ENCODE measurements at regions not wholly inside any gene's neighbourhood (a gene's known extent, or its start where the extent isn't known, plus 50 kb on each side); places are given as distances from the start of the nearest gene placed in this dataset.

DNA sequence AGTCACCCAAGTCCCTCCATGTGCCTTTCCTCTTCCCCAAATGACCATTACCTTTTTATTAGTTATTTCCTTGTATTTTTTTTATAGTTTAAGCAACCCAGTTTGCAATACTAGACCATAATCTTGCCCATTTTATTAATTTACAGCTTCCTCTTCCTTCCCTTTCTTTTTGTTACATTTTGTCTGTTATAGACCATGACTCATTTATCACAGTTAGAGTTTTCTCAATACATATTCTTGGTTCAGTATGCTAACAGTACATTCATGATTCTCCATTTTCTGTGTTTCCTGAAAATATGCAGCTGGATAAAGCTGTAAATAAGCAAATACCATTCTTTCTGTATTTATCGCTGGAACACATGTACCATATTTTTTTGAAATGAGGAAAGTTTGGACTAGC is 376.7 kb upstream of the RAG2 start:
- H3K36me3 ChIP-seq (replicated peaks in 1 of 2; ENCODE audit: control insufficient read depth in 1 of 2, insufficient read depth in 2 of 2, low read length in 2 of 2): no peaks in the 10 kb centered on the region
- DNase-seq (ENCODE audit: low spot score) (no peak), FAIRE-seq (no peak), ATAC-seq (no peak)
- no peak overlapping the region for H3K9ac ChIP-seq (ENCODE audit: insufficient read depth, low read depth, low read length)
- intact Hi-C loops (cut with micrococcal nuclease; ENCODE audit: unreplicated experiment) (no loop called here), in situ Hi-C loops (cut with HindIII; ENCODE audit: extremely low pct_ligation_motif_present, low pct_unique_long_range_greater_than_20kb) (no loop called here)
- H3K27me3 ChIP-seq (ENCODE audit: control insufficient read depth in 1 of 2, insufficient read depth in 2 of 2, low read length in 2 of 2): no peaks in the 10 kb centered on the region
- peaks cover 33% of the 10 kb centered on the region for H3K9me3 ChIP-seq (ENCODE audit: low read length)
- no peaks in the 10 kb centered on the region for H3K79me2 ChIP-seq (ENCODE audit: insufficient read depth, low read length)
- no peaks in the 10 kb centered on the region for H3K4me1 ChIP-seq (ENCODE audit: insufficient read depth, low read length)
- no peak overlapping the region for H3K4me3 ChIP-seq (replicated peaks in 1 of 3; ENCODE audit: insufficient read depth in 1 of 3, low read depth in 2 of 3, low read length in 3 of 3)
- H2AFZ ChIP-seq (ENCODE audit: low read length): no peak overlapping the region
- no TSS peak for BruUV-seq (replicated peaks)
- CTCF ChIA-PET (ENCODE audit: low intra/inter-chr PET ratio, low total read pairs): no interaction called here
- TF ChIP-seq KLF15 (CRISPR knock-in tag; IDR thresholded peaks at IDR 0.05; ENCODE audit: borderline replicate concordance) (no peak), RFX1 (IDR thresholded peaks at IDR 0.05) (no peak), ZNF749 (CRISPR knock-in tag; IDR thresholded peaks at IDR 0.05; ENCODE audit: borderline replicate concordance) (no peak), NFE2L1 (CRISPR knock-in tag; IDR thresholded peaks at IDR 0.05; ENCODE audit: borderline replicate concordance) (no peak), ATF7-NPFF (CRISPR knock-in tag; IDR thresholded peaks at IDR 0.05; ENCODE audit: low read depth) (no peak), ZNF343 (CRISPR knock-in tag; IDR thresholded peaks at IDR 0.05) (no peak), ZSCAN12 (CRISPR knock-in tag; IDR thresholded peaks at IDR 0.05) (no peak), ZNF788 (CRISPR knock-in tag; IDR thresholded peaks at IDR 0.05; ENCODE audit: borderline replicate concordance) (no peak), ZNF12 (CRISPR knock-in tag; IDR thresholded peaks at IDR 0.05) (no peak)
- TF ChIP-seq, protein P1, sequence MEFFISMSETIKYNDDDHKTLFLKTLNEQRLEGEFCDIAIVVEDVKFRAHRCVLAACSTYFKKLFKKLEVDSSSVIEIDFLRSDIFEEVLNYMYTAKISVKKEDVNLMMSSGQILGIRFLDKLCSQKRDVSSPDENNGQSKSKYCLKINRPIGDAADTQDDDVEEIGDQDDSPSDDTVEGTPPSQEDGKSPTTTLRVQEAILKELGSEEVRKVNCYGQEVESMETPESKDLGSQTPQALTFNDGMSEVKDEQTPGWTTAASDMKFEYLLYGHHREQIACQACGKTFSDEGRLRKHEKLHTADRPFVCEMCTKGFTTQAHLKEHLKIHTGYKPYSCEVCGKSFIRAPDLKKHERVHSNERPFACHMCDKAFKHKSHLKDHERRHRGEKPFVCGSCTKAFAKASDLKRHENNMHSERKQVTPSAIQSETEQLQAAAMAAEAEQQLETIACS (CRISPR knock-in tag; IDR thresholded peaks at IDR 0.05): no peak
- TF ChIP-seq, protein P2, sequence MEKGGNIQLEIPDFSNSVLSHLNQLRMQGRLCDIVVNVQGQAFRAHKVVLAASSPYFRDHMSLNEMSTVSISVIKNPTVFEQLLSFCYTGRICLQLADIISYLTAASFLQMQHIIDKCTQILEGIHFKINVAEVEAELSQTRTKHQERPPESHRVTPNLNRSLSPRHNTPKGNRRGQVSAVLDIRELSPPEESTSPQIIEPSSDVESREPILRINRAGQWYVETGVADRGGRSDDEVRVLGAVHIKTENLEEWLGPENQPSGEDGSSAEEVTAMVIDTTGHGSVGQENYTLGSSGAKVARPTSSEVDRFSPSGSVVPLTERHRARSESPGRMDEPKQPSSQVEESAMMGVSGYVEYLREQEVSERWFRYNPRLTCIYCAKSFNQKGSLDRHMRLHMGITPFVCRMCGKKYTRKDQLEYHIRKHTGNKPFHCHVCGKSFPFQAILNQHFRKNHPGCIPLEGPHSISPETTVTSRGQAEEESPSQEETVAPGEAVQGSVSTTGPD (CRISPR knock-in tag; IDR thresholded peaks at IDR 0.05): no peak
- TF ChIP-seq, protein P3, sequence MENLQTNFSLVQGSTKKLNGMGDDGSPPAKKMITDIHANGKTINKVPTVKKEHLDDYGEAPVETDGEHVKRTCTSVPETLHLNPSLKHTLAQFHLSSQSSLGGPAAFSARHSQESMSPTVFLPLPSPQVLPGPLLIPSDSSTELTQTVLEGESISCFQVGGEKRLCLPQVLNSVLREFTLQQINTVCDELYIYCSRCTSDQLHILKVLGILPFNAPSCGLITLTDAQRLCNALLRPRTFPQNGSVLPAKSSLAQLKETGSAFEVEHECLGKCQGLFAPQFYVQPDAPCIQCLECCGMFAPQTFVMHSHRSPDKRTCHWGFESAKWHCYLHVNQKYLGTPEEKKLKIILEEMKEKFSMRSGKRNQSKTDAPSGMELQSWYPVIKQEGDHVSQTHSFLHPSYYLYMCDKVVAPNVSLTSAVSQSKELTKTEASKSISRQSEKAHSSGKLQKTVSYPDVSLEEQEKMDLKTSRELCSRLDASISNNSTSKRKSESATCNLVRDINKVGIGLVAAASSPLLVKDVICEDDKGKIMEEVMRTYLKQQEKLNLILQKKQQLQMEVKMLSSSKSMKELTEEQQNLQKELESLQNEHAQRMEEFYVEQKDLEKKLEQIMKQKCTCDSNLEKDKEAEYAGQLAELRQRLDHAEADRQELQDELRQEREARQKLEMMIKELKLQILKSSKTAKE (CRISPR knock-in tag; IDR thresholded peaks at IDR 0.05; ENCODE audit: borderline replicate concordance): no peak
- H4K20me1 ChIP-seq (ENCODE audit: insufficient read depth, low read length): no peaks in the 10 kb centered on the region
- H3K4me2 ChIP-seq (ENCODE audit: low read depth, low read length): no peak overlapping the region
- WGBS (ENCODE audit: low lambda C conversion rate): 61% methylated on average over 1 of the region's 1 CpG
- no peak overlapping the region for H3K27ac ChIP-seq (ENCODE audit: extremely low read length, insufficient read depth, low read length)
- POLR2A ChIA-PET: interaction anchor here (0.7 kb wide), 1 partner anchor 1828 kb away, joined by 4 read pairs; no protein-coding TSS in a partner anchor

Measured in HepG2 (cell line).